NCI-H774 (cell line): ENCODE measurements at regions not wholly inside any gene's neighbourhood (a gene's known extent, or its start where the extent isn't known, plus 50 kb on each side); places are given as distances from the start of the nearest gene placed in this dataset.

ENCODE experiments used
- DNase-seq: peaks from one replicate; lab custom pipeline; 2025; lab: John Stamatoyannopoulos, UW

GRCh38 chr10:32169556-32169955 lies 113.3 kb upstream of the KIF5B start:
- no peak for DNase-seq

GRCh38 chr10:32167450-32167849 lies 111.2 kb upstream of the KIF5B start:
- no peak for DNase-seq

GRCh38 chr10:32166365-32166764 lies 110.1 kb upstream of the KIF5B start:
- no peak for DNase-seq

GRCh38 chr10:32163762-32164148 lies 107.5 kb upstream of the KIF5B start:
- no peak for DNase-seq

- no peak for DNase-seq
These were observed 107.0 kb upstream of the KIF5B start for GRCh38 chr10:32163071-32163761.

GRCh38 chr10:32161586-32161985 lies 105.4 kb upstream of the KIF5B start:
- DNase-seq = no peak

- no peak for DNase-seq
These were observed 104.6 kb upstream of the KIF5B start for GRCh38 chr10:32160864-32161263.

GRCh38 chr10:32159264-32159663 lies 103.0 kb upstream of the KIF5B start:
- DNase-seq = no peak

- no peak for DNase-seq
These were observed 99.8 kb upstream of the KIF5B start for GRCh38 chr10:32156031-32156495.

- no peak for DNase-seq
These were observed 98.9 kb upstream of the KIF5B start for GRCh38 chr10:32155075-32155516.

GRCh38 chr10:32153931-32154330 lies 97.7 kb upstream of the KIF5B start:
- no peak for DNase-seq

GRCh38 chr10:32153252-32153651 lies 97.0 kb upstream of the KIF5B start:
- no peak for DNase-seq

- DNase-seq = no peak
These were observed 95.6 kb upstream of the KIF5B start for GRCh38 chr10:32151871-32152270.

- no peak for DNase-seq
These were observed 94.4 kb upstream of the KIF5B start for GRCh38 chr10:32150532-32151101.

- no peak for DNase-seq
These were observed 93.2 kb upstream of the KIF5B start for GRCh38 chr10:32149252-32149955.

- no peak for DNase-seq
These were observed 92.6 kb upstream of the KIF5B start for GRCh38 chr10:32148864-32149251.

GRCh38 chr10:32147730-32148129 lies 91.5 kb upstream of the KIF5B start:
- no peak for DNase-seq

GRCh38 chr10:32146166-32146565 lies 89.9 kb upstream of the KIF5B start:
- DNase-seq = no peak

GRCh38 chr10:32144817-32145688 lies 88.8 kb upstream of the KIF5B start:
- no peak for DNase-seq

- no peak for DNase-seq
These were observed 87.2 kb upstream of the KIF5B start for GRCh38 chr10:32143302-32143847.

GRCh38 chr10:32142646-32143045 lies 86.4 kb upstream of the KIF5B start:
- DNase-seq = no peak
